ENCODE measurements at regions not wholly inside any gene's neighbourhood (a gene's known extent, or its start where the extent isn't known, plus 50 kb on each side); places are given as distances from the start of the nearest gene placed in this dataset.

DNA sequence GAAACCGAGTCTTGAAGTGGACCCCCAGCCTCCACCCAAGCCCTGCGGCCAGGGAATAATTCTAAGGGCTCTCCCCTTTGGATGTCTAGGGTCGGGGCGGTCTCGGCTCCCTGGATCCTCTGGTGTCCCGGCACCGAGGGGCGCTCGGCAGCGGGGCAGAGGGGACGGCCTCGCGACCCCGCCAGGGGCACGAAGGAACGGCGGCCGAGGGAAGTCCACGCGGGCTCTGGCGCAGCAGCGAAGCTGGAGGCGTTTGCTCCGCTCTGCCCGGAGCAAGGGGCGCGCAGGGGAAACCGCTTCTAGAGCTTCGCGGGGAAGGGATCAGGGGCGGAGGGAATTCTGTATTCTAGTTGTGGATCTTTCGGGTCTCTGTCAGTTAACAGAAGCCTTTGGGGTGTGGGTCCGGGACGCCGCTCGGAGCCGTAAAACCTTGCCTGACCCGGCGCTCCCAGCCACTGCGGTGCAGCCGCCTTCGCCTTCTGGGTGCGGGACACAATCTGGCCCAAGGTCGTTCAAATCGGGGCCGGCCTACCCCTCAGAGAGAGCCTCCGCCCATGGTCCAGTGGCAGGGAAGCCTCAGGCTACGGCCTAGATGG lies 118.2 kb downstream of the KCNRG start:
- TF ChIP-seq GATA2 (IDR thresholded peaks at IDR 0.05; ENCODE audit: low read depth, low read length) (no peak), GATA3 (IDR thresholded peaks at IDR 0.05; ENCODE audit: low read depth, low read length) (no peak)

All from SH-SY5Y (cell line).